Stimulated activated CD8-positive, alpha-beta memory T cell treated with anti-CD3 and anti-CD28 coated beads, Interleukin-4, amount 100 ng/mL, for 24 hours (primary cell): ENCODE measurements at regions not wholly inside any gene's neighbourhood (a gene's known extent, or its start where the extent isn't known, plus 50 kb on each side); places are given as distances from the start of the nearest gene placed in this dataset.
"Not testable (repeated sequence)": the region's sequence is repeated elsewhere in the genome, so short reads cannot be mapped to it uniquely, and the experiment has no call there.

Experiments
- DNase-seq: peaks from one replicate; pipeline ENCODE4 v3.0.0-alpha.2; 2020; ENCODE audit warnings: low read depth

DNA sequence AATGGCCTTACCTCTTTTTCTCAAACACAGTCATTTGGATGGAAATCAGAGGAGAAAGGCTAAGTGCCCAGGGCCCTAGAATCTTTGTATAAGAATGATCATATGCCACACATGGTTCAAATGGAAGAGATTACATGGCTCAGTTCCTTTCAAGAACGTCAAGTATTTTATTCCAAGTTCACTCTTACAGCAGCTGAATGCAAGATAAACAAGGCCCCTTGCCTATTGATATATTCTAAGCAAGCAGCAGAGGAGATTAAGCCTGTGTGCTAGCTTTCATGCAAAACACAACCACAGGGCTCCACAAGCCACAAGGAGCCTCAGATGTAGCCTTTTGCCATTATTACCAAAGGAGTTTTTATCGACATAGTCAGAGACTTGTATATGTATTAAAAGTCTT, 55.3 kb upstream of the SLCO6A1 start:
- no peak for DNase-seq

DNA sequence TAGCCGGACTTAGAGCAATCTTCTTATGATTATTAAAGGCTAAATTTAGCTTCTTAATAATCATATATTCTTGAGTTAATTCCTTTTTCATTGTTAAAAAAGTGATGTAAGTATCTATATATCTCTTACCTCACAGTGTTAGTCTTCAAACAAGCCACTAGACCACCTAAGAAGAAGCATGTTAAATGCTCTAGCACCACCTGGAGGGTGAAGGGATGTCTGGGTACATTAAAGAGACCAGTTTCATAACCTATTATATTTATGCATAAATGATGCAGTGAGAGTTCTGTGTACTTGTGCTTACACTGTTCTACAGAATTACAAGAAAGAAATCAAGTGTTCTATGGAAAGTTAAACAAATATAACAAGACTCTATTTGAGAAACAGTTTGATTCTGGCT, 55.9 kb upstream of the SLCO6A1 start:
- DNase-seq, result no peak

DNA sequence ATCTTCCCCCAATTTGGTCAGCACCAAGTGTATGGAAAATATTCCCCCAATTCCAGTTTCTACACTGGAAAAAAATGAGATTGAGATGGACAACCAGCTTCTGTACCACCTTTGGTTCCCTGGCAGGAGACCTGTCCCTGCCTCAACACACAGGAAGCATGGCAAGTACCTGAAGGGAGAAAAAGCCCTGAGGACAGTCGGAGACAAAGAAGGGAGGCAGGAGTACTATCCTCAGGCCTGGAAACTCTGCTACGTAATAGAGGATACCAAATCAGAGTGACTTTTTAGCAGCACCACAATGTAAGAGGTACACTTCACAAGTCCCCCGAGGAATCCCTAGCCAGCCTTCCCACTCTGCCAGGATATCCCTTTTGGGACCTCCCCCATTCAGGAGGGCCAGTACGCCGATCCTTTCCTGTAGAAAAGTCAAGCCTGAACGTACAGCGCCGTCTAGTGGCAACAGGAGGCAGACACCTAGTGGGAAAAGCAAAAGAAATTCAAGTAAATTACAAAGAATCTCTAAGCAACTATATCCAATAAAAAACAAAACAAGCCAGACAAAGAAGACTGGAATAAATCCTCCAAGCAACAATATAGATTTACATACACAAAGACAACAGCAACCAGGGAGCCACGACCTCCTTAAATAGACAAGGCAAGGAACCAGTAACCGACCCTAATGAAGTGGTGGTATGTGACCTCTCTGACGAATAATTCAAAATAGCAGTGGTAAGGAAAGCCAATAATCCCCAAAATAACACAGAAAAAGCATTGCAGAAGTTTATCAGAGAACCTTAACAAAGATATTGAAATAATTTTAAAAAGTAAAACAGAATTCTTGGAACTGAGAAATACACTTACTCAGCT, 63.3 kb upstream of the SLCO6A1 start:
- no peak for DNase-seq

DNA sequence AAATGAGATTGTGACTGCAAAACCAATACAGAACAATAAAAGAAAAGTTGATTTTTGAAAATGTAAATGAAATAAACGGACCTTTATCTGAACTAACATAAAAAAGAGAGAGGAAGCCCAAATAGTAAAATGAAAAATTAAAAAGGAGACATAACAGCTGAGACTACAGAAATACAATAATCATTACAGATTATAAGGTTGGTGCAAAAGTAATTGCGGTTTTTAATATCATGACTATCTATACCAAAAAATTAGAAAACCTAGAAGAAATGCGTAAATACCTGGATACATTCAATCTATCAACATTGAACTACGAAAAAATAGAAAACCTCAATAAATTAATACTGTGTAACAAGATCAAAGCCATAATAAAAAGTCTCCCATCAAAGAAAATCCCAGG, 71.9 kb upstream of the SLCO6A1 start:
- no peak for DNase-seq

DNA sequence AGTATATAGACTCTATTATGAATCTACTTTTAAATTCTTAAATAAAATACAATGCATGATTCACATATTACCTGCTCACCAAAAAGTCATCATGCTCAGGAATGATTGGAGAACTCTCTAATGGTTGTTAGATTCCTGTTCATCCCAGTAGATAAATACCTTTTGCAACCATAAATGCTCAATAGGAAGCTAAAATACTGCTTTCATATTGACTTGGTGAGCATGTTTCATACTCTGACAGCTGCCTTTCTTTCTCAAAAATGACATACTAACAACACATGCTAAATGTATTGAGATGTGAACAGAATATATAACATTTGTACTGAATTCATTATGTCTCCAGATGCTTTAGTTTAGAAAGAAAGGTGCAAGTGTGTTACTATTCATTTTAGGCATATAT, 79.6 kb upstream of the SLCO6A1 start:
- DNase-seq, result no peak

DNA sequence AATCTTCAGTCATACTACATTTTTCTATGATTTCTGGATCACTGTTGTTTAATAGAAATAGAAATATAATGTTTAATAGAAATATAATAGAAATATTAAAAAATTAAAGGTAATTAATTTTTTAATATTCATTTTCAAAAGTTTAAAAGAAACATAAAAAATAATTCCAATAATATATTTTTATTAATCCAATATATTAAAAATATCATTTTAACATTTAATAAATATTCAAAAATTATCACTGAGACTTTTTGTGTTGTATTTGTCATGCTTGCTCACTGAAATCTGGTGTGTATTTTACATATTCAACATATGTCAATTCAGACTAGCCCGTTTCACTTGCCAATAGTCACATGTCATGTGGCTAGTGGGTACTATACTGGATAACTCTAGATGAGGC, 80.6 kb upstream of the SLCO6A1 start:
- no peak for DNase-seq

DNA sequence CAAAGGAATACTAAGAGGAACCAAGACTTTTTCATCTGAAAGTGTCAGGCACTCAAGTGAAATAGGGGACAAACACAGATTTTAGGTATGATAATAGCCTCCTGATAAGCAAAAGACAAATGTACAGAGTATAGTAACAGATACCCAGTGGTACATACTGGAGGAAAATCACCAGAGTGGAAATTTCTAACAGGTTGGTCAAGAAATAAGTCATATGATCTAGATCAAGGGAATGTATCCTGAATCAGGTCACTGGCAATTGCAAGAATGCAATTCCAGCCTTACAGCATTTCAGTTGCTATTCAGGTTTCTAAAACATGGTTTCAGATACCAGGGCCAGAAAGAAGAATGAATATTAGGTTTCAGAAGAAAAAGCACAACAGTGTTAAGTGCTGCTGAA, 82.2 kb upstream of the SLCO6A1 start:
- no peak for DNase-seq

DNA sequence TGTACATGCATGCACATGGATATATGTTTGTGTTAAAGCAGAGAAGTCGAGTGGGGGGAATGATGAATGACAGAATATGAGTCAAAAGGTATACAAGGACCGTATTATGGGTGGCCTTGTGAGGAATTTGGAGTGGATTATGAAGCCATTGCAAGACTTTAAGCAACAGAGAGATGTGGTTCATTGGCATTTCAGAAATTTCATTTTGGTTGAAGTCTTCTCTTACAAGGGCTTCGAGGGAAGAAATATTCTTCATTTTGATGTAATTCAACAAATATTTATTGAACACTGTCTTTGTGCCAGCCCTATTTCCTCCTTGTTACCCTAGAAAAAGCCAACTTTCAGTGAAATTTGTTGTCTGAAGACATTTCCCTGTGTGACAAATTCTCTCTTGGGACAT, 83.9 kb upstream of the SLCO6A1 start:
- no peak for DNase-seq

DNA sequence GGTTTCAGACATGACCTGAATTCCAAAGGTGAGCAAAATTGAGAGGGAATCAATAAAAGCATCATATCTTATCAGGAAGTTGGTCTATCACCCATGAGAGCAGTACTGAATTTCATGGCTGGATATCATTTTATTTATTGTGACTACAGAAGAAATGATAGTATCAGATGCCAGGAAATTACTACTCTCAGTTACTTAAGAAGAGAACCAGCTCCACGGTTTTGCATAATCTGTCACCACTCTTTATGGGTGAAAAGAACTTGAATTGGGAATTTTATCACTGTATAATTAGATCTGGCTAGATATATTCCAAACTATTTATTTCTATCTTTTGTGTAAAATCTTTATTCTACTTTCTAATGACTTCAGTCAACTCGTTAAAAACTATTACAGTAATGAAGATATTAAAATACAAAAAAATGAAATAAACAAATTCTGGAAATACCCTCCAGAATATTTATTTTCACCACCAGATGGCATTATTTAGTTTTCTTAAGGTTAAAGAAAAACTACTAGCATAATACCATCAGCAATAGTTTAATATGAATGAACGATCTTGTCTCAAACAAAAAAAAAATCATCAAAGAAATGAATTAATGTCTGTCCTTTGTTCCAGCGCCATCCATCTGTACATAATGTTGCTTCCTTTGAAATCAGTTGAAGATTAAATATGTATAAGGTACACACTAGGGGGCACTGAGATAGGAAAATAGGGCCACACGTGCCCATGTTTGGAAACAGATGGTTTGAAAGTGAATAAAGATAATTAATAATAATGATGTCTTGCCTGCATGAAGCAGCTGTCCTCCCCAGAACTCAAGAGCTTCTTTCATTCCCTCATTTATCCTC, 84.7 kb upstream of the SLCO6A1 start:
- no peak for DNase-seq

DNA sequence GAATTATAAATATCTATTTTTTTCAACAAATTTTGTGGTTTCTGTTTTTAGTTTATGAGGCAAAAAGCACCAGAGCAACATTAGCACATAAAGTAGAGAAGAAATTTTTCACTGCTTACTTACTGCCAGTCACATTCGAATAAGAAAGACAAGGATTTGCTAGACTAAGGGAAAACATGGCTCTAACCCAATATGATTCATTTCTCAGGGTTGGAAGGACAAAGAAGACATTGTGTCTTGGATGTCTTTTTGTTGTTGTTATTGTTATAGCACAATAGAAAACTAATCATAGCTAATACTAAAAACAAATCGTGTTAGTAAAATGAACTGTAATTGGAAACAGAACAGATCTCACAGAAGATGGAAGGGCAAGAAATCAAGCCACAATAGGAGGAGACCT, 90.9 kb upstream of the SLCO6A1 start:
- no peak for DNase-seq

DNA sequence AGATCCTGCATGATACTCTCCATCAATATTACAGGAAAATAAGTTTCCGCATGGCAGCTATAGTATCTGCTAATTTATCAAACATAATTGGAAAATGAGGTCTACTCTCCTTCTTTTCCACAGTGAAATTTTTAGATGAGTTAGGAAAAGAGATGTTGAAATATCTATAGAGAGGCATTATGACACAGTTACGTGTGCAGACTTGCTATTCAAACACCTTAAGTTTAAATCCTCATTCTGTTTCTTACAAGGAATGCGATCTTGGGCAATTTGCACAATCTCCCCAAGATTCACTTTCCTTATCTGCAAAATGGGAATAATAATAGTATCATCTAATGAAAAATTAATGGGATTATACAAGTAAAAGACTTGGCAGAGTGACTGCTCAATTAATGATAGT, 91.7 kb upstream of the SLCO6A1 start:
- DNase-seq, result no peak

DNA sequence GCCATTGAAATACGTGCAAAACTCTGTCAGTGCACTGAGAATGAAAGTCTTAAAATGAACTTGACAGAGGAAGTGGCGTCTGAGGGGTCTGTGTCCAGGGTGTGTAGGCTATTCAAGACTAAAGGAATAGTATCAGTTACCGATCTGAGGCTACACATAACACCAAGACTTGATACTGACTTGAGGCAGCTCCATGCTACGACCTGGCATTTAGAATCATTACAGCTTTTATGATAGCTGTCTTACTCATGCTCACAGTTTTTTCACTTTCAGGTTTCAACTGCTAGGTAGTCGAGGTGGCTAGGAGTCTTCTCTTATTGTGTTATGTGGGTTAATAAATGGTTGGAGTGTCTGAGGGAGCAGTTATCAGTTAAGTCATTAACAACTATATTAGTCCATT, 92.8 kb upstream of the SLCO6A1 start:
- DNase-seq, result no peak

DNA sequence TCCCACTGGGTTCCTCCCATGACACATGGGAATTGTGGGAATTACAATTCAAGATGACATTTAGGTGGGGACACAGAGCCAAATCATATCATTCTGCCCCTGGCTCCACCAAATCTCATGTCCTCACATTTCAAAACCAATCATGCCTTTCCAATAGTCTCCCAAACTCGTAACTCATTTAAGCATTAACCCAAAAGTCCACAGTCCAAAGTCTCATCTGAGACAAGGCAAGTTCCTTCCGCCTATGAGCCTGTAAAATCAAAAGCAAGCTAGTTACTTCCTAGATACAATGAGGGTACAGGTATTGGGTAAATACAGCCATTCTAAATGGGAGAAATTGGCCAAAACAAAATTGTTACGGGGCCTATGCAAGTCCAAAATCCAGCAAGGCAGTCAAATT, 93.8 kb upstream of the SLCO6A1 start:
- DNase-seq, result not testable (repeated sequence)

DNA sequence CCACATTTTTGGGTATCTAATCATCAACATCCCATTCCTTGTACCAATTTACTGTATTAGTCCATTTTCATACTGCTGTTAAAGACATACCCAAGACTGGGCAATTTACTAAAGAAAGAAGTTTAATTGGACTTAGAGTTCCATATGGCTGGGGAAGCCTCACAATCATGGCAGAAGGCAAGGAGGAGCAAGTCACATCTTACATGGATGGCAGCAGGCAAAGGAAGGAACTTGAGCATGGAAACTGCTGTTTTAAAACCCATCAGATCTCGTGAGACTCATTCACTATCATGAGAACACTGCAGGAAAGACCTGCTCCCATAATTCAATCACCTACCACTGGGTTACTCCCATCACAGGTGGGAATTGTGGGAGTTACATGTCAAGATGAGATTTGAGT, 95.4 kb upstream of the SLCO6A1 start:
- DNase-seq, result no peak

DNA sequence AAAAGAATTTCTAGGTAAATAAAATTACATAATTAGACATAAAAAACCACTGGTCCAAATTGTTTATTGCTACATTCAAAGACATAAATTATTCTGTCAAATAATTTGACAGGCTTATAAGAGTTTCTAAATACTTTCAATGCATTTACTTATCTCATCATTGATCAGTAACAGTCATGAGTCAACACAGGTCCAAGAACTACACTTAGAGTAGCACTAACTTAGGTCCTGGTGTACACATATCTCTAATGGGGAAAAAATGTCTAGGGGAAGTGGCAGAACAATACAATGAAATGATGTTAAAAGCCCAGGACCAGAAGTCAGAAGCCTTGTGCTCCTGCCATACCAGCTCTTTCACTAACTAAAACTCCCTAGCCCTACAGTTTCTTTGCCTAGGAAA, 96.5 kb upstream of the SLCO6A1 start:
- DNase-seq, result no peak

DNA sequence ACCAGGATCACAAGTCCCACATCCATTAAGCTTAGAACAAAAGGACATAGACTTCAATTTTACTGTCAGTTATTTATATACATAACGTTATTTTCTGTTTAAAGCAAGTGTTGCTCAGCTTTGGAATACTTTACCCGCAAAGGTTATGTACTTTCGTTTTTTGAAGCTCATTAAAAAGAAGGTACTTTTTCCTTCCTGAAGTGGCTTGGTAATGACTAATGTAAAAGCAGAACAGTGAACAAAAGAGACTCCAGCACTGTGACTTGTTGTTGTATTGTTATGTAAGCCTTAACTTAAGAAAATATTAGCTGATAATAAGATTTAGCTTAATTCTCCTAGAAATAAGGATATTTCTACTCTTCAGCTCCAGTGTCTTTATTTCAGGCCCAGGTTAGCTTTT, 97.3 kb upstream of the SLCO6A1 start:
- no peak for DNase-seq

DNA sequence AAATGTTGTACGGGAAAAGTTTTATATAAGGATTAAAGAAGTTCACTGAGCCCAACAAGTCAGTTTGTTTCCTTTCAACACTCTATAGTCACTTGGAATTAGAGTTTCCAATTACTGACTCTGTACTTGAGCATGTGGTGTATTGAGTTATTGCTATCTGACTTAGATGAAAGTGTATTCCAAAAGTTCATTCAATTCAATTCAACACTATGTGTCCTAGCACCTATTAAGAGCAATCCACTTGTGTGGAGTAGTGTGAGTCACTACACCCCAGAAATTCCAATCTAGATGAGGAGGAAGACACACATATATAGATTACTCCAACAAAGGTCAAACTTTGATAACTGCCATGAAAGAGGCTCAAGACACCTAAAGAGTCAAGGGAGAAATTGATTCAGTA, 98.2 kb upstream of the SLCO6A1 start:
- no peak for DNase-seq

DNA sequence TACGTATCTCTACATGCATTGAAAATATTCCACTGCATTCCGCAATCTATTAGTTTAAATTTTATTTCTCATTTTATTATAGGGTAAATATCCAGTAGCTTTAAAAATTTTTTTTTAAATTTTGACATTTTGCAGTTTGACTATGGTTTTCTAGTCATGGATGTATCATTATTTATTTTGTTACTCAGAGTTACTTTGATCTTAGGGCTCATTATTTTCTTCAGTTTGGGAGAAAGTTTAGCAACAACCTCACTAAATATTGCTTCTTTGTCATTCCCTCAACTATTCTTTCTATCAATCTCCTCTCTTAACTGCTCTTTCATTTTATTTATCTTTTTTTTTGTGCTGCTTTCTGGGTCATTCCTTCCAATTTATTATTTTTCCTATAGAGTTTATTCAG, 100.5 kb upstream of the SLCO6A1 start:
- no peak for DNase-seq

DNA sequence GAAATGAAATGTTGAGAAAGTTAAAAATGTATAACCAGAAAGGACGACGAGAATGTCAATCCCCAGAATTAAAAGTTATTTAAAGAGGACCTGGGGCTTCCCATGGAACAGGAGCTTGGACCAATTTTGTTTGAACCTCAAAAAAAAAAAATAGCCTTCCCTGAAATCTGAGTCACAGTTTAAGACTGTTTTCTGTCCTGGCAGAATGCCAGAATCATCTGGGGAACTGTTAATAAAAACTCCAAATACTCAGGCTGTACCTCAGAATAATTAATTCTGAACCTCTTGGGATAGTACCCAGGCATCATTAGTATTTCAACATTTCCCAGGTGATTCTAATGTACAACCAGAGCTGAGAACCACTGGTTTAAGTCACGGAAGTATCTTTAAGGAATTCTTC, 102.2 kb upstream of the SLCO6A1 start:
- no peak for DNase-seq

DNA sequence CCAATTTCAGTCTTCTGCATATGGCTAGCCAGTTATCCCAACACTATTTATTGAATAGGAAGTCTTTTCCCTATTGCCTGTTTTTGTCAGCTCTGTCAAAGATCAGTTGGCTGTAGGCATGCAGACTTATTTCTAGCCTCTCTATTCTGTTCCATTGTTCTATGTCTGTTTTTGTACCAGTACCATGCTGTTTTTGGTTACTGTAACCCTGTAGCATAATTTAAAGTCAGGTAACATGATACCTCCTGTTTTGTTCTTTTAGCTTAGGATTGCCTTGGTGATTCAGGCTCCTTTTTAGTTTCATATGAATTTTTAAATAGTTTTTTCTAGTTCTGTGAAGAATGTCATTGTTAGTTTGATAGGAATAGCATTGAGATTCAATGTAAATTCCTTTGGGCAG, 104.9 kb upstream of the SLCO6A1 start:
- no peak for DNase-seq

DNA sequence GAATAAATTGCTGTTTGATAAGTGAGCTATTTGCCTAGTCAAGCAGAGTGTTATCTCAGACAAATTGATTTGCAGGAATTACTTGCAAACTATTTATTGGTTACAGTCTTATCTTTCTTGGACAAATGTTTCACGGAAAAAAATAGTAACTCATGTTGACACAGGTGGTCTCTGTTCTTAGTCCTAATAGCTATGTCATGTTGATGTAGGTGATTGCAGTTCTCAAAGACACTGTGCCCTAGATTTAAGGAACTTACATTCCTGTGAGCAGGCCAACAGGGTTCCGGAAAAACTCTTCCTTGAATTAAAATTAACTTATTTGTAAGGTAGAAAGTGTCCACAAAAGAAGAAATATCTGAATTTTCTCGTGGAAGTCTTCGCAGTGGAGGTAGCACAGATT, 109.6 kb upstream of the SLCO6A1 start:
- DNase-seq, result no peak

DNA sequence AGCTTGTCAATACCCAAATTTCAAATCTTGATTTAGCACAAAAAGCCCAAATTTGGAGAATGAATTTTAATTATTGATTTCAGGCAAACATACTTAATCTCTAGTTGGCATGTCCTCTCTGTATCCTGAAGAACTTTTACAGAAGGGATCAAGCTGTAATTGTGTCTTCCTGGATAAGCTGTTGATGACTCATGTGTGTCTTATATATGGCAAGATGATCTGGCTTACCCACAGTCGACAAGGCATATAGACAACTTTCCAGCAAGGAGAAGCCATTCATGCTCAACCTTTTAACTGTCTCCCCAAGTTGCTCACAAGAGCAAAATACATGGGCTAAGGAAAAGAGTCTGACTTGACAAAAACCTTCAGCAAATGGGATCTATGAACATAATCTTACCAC, 112.5 kb upstream of the SLCO6A1 start:
- DNase-seq, result no peak

DNA sequence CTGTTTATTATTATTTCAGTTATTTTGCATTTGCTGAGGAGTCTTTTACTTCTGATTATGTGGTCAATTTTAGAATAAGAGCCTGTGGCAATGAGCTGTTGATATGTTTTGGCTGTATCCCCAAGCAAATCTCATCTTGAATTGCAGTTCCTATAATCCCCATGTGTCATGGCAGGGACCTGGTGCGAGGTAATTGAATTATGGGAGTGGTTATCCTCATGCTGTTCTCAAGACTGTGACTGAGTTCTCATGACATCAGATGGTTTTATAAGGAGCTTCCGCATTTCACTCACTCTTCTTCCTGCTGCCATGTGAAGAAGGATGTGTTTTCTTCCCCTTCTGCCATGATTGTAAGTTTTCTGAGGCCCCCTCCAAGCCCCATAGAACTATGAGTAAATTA, 114.9 kb upstream of the SLCO6A1 start:
- no peak for DNase-seq
